ENCODE measurements at regions not wholly inside any gene's neighbourhood (a gene's known extent, or its start where the extent isn't known, plus 50 kb on each side); places are given as distances from the start of the nearest gene placed in this dataset.

DNA sequence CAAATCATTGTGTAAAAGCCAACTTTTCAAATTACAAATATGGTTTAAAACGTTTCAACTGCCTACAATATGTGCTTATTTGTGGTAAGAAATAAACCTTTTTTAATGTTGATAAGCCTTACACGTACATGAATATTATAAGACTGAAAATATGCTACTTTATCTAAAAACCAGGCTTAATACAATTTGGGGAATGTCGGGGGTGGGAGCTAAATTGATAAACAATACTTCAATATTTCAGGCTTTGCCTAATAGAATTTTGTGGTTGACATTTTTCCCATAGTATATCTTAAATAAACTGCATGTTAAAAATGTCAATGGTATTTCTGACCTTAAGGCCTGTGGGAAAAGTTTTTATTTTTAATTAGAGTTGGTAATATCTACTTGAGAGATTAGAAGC lies 69.8 kb upstream of the SLIT2 start:
- no peak overlapping the region for H3K4me3 ChIP-seq (ENCODE audit: low read length)
- no peak for TF ChIP-seq CTCF (IDR thresholded peaks at IDR 0.05; ENCODE audit: insufficient read depth, low read depth, low read length, missing control alignments)
- no peak for DNase-seq (ENCODE audit: low read depth)

GRCh38 chr4:20180509-20180908 lies 71.2 kb upstream of the SLIT2 start:
- no peak overlapping the region for H3K4me3 ChIP-seq (ENCODE audit: low read length)
- TF ChIP-seq CTCF (IDR thresholded peaks at IDR 0.05; ENCODE audit: insufficient read depth, low read depth, low read length, missing control alignments) = no peak
- DNase-seq (ENCODE audit: low read depth) = no peak

DNA sequence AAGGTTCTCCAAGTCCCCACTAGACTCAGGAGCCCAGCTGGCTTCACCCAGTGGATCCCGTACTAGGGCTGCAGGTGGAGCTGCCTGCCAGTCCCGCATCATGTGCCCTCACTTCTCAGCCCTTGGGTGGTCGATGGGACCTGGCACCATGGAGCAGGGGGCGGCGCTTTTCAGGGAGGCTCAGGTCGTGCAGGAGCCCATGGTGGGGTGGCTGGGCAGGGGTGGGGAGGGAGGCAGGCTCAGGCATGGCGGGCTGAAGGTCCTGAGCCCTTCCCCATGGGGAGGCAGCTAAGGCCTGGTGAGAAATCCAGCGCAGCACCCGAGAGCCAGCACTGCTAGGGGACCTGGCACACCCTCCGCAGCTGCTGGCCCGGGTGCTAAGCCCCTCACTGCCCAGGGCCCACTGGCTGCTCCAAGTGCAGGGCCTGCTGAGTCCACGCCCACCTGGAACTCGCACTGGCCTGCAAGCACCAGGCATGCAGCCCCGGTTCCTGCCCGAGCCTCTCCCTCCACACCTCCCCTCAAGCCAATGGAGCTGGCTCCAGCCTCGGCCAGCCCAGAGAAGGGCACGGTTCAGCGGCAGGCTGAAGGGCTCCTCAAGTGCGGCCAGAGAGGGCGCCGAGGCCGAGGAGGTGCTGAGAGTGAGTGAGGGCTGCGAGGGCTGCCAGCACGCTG lies 72.7 kb upstream of the SLIT2 start:
- no peak for TF ChIP-seq CTCF (IDR thresholded peaks at IDR 0.05; ENCODE audit: insufficient read depth, low read depth, low read length, missing control alignments)
- H3K4me3 ChIP-seq (ENCODE audit: low read length) = no peak overlapping the region
- DNase-seq (ENCODE audit: low read depth) = no peak

DNA sequence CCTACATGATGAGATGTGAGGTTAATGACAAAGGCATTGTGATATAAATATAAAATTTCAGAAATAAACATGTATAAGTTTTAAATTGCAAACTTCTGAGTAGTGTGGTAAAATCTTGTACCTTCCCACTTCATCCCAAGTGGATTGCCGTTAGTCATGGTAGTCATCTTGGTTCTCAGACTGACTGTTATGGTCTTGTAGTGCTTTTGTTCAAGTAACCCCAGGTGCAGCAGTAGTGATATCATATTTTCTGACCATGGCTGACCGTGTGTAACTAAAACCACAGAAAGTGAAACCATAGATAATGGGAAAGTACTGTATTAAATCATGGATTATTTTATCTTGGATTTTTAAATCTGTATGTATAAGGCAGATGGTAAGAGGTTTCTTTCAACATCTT lies 74.8 kb upstream of the SLIT2 start:
- no peak for TF ChIP-seq CTCF (IDR thresholded peaks at IDR 0.05; ENCODE audit: insufficient read depth, low read depth, low read length, missing control alignments)
- DNase-seq (ENCODE audit: low read depth) = no peak
- no peak overlapping the region for H3K4me3 ChIP-seq (ENCODE audit: low read length)

- no peak for DNase-seq (ENCODE audit: low read depth)
- TF ChIP-seq CTCF (IDR thresholded peaks at IDR 0.05; ENCODE audit: insufficient read depth, low read depth, low read length, missing control alignments) = no peak
- no peak overlapping the region for H3K4me3 ChIP-seq (ENCODE audit: low read length)
Measured at GRCh38 chr4:20172070-20172760, 79.5 kb upstream of the SLIT2 start.

GRCh38 chr4:20166544-20166943 lies 85.2 kb upstream of the SLIT2 start:
- no peak overlapping the region for H3K4me3 ChIP-seq (ENCODE audit: low read length)
- no peak for DNase-seq (ENCODE audit: low read depth)
- TF ChIP-seq CTCF (IDR thresholded peaks at IDR 0.05; ENCODE audit: insufficient read depth, low read depth, low read length, missing control alignments) = no peak

DNA sequence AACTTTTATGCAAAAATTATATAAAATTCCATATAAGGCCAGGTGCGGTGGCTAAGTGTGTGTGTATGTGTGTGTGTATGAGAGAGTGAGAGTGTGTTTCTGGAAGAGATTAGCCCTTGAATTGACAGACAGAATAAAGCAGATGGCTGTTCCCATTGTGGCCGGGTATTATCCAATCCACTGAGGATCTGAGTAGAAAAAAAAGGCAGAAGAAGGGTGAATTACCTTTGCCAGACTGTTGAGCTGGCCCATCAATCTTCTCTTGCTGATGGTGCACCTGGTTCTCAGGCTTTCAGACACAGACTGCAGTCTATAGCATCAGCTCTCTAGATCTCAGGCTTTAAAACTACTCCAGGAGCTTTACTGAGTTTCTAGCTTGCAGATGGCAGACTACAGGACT lies 92.2 kb upstream of the SLIT2 start:
- no peak for TF ChIP-seq CTCF (IDR thresholded peaks at IDR 0.05; ENCODE audit: insufficient read depth, low read depth, low read length, missing control alignments)
- DNase-seq (ENCODE audit: low read depth) = no peak
- no peak overlapping the region for H3K4me3 ChIP-seq (ENCODE audit: low read length)
